HG03432 (cell line): ENCODE measurements at regions not wholly inside any gene's neighbourhood (a gene's known extent, or its start where the extent isn't known, plus 50 kb on each side); places are given as distances from the start of the nearest gene placed in this dataset.

Source experiments
- ATAC-seq: cut with Tn5 transposase; IDR thresholded peaks from one replicate; pipeline ENCODE4 v1.9.1; 2021; ENCODE audit warnings: mild to moderate bottlenecking, moderate library complexity; ENCODE audit not compliant: unreplicated experiment

GRCh38 chr20:52864916-52865605, 107.1 kb upstream of the TSHZ2 start:
- no peak for ATAC-seq

- ATAC-seq = no peak
These were observed 112.8 kb upstream of the TSHZ2 start for GRCh38 chr20:52859156-52859876.

GRCh38 chr20:52852714-52853113, 119.4 kb upstream of the TSHZ2 start:
- ATAC-seq = no peak

GRCh38 chr20:52847731-52848359, 124.3 kb upstream of the TSHZ2 start:
- ATAC-seq = no peak

GRCh38 chr20:52847029-52847660, 125.0 kb upstream of the TSHZ2 start:
- ATAC-seq = no peak

GRCh38 chr20:52845044-52845443, 127.1 kb upstream of the TSHZ2 start:
- ATAC-seq = no peak

- no peak for ATAC-seq
These were observed 128.7 kb upstream of the TSHZ2 start for GRCh38 chr20:52843425-52843824.

GRCh38 chr20:52841003-52841402, 131.2 kb upstream of the TSHZ2 start:
- ATAC-seq = no peak

GRCh38 chr20:52840041-52840440, 132.1 kb upstream of the TSHZ2 start:
- no peak for ATAC-seq

- ATAC-seq = no peak
These were observed 133.5 kb upstream of the TSHZ2 start for GRCh38 chr20:52838510-52839241.

GRCh38 chr20:52837378-52837777, 134.8 kb upstream of the TSHZ2 start:
- no peak for ATAC-seq

GRCh38 chr20:52833901-52834300, 138.3 kb upstream of the TSHZ2 start:
- no peak for ATAC-seq

- no peak for ATAC-seq
These were observed 139.9 kb upstream of the TSHZ2 start for GRCh38 chr20:52832151-52832774.

- ATAC-seq = no peak
These were observed 141.6 kb upstream of the TSHZ2 start for GRCh38 chr20:52830598-52830997.

GRCh38 chr20:52829111-52829510, 143.0 kb upstream of the TSHZ2 start:
- ATAC-seq = no peak

- no peak for ATAC-seq
These were observed 144.0 kb upstream of the TSHZ2 start for GRCh38 chr20:52828199-52828598.

GRCh38 chr20:52826722-52827121, 145.4 kb upstream of the TSHZ2 start:
- ATAC-seq = no peak

GRCh38 chr20:52826321-52826720, 145.8 kb upstream of the TSHZ2 start:
- ATAC-seq = no peak

GRCh38 chr20:52824494-52825216, 147.5 kb upstream of the TSHZ2 start:
- no peak for ATAC-seq

GRCh38 chr20:52823303-52823702, 148.9 kb upstream of the TSHZ2 start:
- no peak for ATAC-seq
